ENCODE measurements at regions not wholly inside any gene's neighbourhood (a gene's known extent, or its start where the extent isn't known, plus 50 kb on each side); places are given as distances from the start of the nearest gene placed in this dataset.

- 80% methylated on average over 1 of the region's 1 CpG for WGBS
- no peaks in the 10 kb centered on the region for H3K27me3 ChIP-seq (ENCODE audit: control insufficient read depth in 4 of 4, insufficient read depth in 4 of 4, low read length in 3 of 4)
- H3K4me3 ChIP-seq (ENCODE audit: low read depth in 1 of 3, low read length in 3 of 3) = no peak overlapping the region
- TF ChIP-seq RAD21 (IDR thresholded peaks at IDR 0.05) (no peak), ATF3 (IDR thresholded peaks at IDR 0.05) (no peak), TAF1 (conservative IDR thresholded peaks at IDR 0.05) (no peak), FOXA2 (IDR thresholded peaks at IDR 0.05) (no peak), RXRA (IDR thresholded peaks at IDR 0.05) (no peak), YY1 (IDR thresholded peaks at IDR 0.05) (no peak), ZBTB33 (IDR thresholded peaks at IDR 0.05) (no peak), HNF4A (conservative IDR thresholded peaks at IDR 0.05) (no peak), EGR1 (IDR thresholded peaks at IDR 0.05; ENCODE audit: low read depth in 2 of 2) (no peak), NR2F2 (IDR thresholded peaks at IDR 0.05) (no peak), FOXA1 (IDR thresholded peaks at IDR 0.05) (no peak), JUND (IDR thresholded peaks at IDR 0.05) (no peak), SP1 (IDR thresholded peaks at IDR 0.05) (no peak), HNF4G (IDR thresholded peaks at IDR 0.05) (no peak), GABPA (IDR thresholded peaks at IDR 0.05 in 1 of 2, conservative IDR thresholded peaks at IDR 0.05 in 1 of 2) (no peak)
- TF ChIP-seq, protein P1, sequence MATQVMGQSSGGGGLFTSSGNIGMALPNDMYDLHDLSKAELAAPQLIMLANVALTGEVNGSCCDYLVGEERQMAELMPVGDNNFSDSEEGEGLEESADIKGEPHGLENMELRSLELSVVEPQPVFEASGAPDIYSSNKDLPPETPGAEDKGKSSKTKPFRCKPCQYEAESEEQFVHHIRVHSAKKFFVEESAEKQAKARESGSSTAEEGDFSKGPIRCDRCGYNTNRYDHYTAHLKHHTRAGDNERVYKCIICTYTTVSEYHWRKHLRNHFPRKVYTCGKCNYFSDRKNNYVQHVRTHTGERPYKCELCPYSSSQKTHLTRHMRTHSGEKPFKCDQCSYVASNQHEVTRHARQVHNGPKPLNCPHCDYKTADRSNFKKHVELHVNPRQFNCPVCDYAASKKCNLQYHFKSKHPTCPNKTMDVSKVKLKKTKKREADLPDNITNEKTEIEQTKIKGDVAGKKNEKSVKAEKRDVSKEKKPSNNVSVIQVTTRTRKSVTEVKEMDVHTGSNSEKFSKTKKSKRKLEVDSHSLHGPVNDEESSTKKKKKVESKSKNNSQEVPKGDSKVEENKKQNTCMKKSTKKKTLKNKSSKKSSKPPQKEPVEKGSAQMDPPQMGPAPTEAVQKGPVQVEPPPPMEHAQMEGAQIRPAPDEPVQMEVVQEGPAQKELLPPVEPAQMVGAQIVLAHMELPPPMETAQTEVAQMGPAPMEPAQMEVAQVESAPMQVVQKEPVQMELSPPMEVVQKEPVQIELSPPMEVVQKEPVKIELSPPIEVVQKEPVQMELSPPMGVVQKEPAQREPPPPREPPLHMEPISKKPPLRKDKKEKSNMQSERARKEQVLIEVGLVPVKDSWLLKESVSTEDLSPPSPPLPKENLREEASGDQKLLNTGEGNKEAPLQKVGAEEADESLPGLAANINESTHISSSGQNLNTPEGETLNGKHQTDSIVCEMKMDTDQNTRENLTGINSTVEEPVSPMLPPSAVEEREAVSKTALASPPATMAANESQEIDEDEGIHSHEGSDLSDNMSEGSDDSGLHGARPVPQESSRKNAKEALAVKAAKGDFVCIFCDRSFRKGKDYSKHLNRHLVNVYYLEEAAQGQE (IDR thresholded peaks at IDR 0.05) = no peak
- TF ChIP-seq, protein P2, sequence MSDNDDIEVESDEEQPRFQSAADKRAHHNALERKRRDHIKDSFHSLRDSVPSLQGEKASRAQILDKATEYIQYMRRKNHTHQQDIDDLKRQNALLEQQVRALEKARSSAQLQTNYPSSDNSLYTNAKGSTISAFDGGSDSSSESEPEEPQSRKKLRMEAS (IDR thresholded peaks at IDR 0.05) = no peak
- TF ChIP-seq, protein P3, sequence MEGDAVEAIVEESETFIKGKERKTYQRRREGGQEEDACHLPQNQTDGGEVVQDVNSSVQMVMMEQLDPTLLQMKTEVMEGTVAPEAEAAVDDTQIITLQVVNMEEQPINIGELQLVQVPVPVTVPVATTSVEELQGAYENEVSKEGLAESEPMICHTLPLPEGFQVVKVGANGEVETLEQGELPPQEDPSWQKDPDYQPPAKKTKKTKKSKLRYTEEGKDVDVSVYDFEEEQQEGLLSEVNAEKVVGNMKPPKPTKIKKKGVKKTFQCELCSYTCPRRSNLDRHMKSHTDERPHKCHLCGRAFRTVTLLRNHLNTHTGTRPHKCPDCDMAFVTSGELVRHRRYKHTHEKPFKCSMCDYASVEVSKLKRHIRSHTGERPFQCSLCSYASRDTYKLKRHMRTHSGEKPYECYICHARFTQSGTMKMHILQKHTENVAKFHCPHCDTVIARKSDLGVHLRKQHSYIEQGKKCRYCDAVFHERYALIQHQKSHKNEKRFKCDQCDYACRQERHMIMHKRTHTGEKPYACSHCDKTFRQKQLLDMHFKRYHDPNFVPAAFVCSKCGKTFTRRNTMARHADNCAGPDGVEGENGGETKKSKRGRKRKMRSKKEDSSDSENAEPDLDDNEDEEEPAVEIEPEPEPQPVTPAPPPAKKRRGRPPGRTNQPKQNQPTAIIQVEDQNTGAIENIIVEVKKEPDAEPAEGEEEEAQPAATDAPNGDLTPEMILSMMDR (IDR thresholded peaks at IDR 0.05; ENCODE audit: low read depth, low read length, missing input control) = no peak
- no peaks in the 10 kb centered on the region for H3K4me1 ChIP-seq (ENCODE audit: control insufficient read depth in 4 of 4, insufficient read depth in 4 of 4, low read length in 3 of 4)
- DNase-seq (ENCODE audit: low spot score) = no peak
- H3K9me3 ChIP-seq (ENCODE audit: control insufficient read depth in 4 of 4, low read length in 3 of 4) = peaks cover 0 to 2% (median 0%) of the 10 kb centered on the region in 4 donors
- H3K36me3 ChIP-seq (ENCODE audit: control insufficient read depth in 4 of 4, insufficient read depth in 3 of 4, low read depth in 1 of 4, low read length in 3 of 4) = no peaks in the 10 kb centered on the region
- H3K9ac ChIP-seq (ENCODE audit: low read depth in 1 of 2, low read length in 2 of 2) = no peak overlapping the region
- H3K27ac ChIP-seq (ENCODE audit: low read depth in 1 of 2, low read length in 2 of 2) = no peak overlapping the region
These were observed 234.3 kb downstream of the LRATD1 start for GRCh38 chr2:14866736-14867352.

Data from liver (tissue), 8 donors.